ENCODE measurements at regions not wholly inside any gene's neighbourhood (a gene's known extent, or its start where the extent isn't known, plus 50 kb on each side); places are given as distances from the start of the nearest gene placed in this dataset.

- H3K27ac ChIP-seq (ENCODE audit: extremely low read length, insufficient read depth, low read length), result no peak overlapping the region
- no peaks in the 10 kb centered on the region for H3K9me3 ChIP-seq (ENCODE audit: low read length)
- H3K36me3 ChIP-seq (replicated peaks in 1 of 2; ENCODE audit: control insufficient read depth in 1 of 2, insufficient read depth in 2 of 2, low read length in 2 of 2), result no peaks in the 10 kb centered on the region
- H3K79me2 ChIP-seq (ENCODE audit: insufficient read depth, low read length), result no peaks in the 10 kb centered on the region
- in situ Hi-C loops (cut with HindIII; ENCODE audit: extremely low pct_ligation_motif_present, low pct_unique_long_range_greater_than_20kb) (no loop called here), intact Hi-C loops (cut with micrococcal nuclease; ENCODE audit: unreplicated experiment) (no loop called here)
- no peak overlapping the region for H3K4me3 ChIP-seq (replicated peaks in 1 of 3; ENCODE audit: insufficient read depth in 1 of 3, low read depth in 2 of 3, low read length in 3 of 3)
- H3K4me1 ChIP-seq (ENCODE audit: insufficient read depth, low read length), result no peaks in the 10 kb centered on the region
- 30% methylated on average over 5 of the region's 5 CpGs for WGBS (ENCODE audit: low lambda C conversion rate)
- no peak overlapping the region for H2AFZ ChIP-seq (ENCODE audit: low read length)
- no peak overlapping the region for H3K9ac ChIP-seq (ENCODE audit: insufficient read depth, low read depth, low read length)
- H3K27me3 ChIP-seq (ENCODE audit: control insufficient read depth in 1 of 2, insufficient read depth in 2 of 2, low read length in 2 of 2), result no peaks in the 10 kb centered on the region
- ChIA-PET POLR2A (no interaction called here), CTCF (ENCODE audit: low intra/inter-chr PET ratio, low total read pairs) (no interaction called here)
- no peaks in the 10 kb centered on the region for H4K20me1 ChIP-seq (ENCODE audit: insufficient read depth, low read length)
- no TSS peak for BruUV-seq (replicated peaks)
- no peak for ATAC-seq
- no peak for DNase-seq (ENCODE audit: low spot score)
- FAIRE-seq, result no peak
- TF ChIP-seq EHMT2 (IDR thresholded peaks at IDR 0.05; ENCODE audit: borderline replicate concordance, low read depth, low read length), result no peak
- no peak for TF ChIP-seq KIAA2018 (CRISPR knock-in tag; IDR thresholded peaks at IDR 0.05; ENCODE audit: borderline replicate concordance)
- TF ChIP-seq NFKBIZ (CRISPR knock-in tag; IDR thresholded peaks at IDR 0.05), result no peak
- TF ChIP-seq HES4 (CRISPR knock-in tag; IDR thresholded peaks at IDR 0.05; ENCODE audit: borderline replicate concordance), result no peak
- TF ChIP-seq LCORL (IDR thresholded peaks at IDR 0.05), result no peak
- TF ChIP-seq LCORL (CRISPR knock-in tag; IDR thresholded peaks at IDR 0.05), result no peak
- H3K4me2 ChIP-seq (ENCODE audit: low read depth, low read length), result no peak overlapping the region
Measured at GRCh38 chr5:88376728-88377127, 108.1 kb upstream of the TMEM161B start.
